ENCODE measurements at regions not wholly inside any gene's neighbourhood (a gene's known extent, or its start where the extent isn't known, plus 50 kb on each side); places are given as distances from the start of the nearest gene placed in this dataset.

DNA sequence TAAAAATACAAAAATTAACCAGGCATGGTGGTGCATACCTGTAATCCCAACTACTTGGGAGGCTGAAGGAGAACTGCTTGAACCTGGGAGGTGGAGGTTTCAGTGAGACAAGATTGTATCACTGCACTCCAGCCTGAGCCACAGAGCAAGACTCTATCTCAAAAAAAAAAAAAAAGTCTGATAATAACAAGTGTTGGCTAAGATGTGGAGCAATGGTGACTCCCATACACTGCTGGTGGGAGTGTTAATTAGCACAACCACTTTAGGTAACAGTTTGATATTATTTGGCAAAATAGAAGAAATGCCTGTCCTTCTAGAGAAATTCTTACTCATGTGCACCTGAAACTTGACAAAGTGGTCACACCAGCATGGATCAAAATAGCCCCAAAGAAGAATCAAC is 106.2 kb upstream of the SLC34A2 start:
- TF ChIP-seq, protein P1, sequence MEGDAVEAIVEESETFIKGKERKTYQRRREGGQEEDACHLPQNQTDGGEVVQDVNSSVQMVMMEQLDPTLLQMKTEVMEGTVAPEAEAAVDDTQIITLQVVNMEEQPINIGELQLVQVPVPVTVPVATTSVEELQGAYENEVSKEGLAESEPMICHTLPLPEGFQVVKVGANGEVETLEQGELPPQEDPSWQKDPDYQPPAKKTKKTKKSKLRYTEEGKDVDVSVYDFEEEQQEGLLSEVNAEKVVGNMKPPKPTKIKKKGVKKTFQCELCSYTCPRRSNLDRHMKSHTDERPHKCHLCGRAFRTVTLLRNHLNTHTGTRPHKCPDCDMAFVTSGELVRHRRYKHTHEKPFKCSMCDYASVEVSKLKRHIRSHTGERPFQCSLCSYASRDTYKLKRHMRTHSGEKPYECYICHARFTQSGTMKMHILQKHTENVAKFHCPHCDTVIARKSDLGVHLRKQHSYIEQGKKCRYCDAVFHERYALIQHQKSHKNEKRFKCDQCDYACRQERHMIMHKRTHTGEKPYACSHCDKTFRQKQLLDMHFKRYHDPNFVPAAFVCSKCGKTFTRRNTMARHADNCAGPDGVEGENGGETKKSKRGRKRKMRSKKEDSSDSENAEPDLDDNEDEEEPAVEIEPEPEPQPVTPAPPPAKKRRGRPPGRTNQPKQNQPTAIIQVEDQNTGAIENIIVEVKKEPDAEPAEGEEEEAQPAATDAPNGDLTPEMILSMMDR (conservative IDR thresholded peaks at IDR 0.05; ENCODE audit: low read depth, low read length): no peak
- TF ChIP-seq EZH2 (IDR thresholded peaks at IDR 0.05; ENCODE audit: borderline replicate concordance, low read depth, low read length, poor library complexity, severe bottlenecking): no peak
- H3K27ac ChIP-seq (ENCODE audit: low read depth, low read length, poor library complexity, severe bottlenecking): no peak overlapping the region
- intact Hi-C loops (cut with micrococcal nuclease; ENCODE audit: unreplicated experiment): no loop called here
- no peak overlapping the region for H3K4me3 ChIP-seq (ENCODE audit: low read depth, low read length, poor library complexity, severe bottlenecking)
- no peaks in the 10 kb centered on the region for H3K9me3 ChIP-seq (ENCODE audit: low read depth, low read length, poor library complexity, severe bottlenecking)
- H3K4me1 ChIP-seq (ENCODE audit: insufficient read depth, low read length, poor library complexity, severe bottlenecking): no peaks in the 10 kb centered on the region
- H3K36me3 ChIP-seq (ENCODE audit: insufficient read depth, low read length, poor library complexity, severe bottlenecking): no peaks in the 10 kb centered on the region
- ChIA-PET POLR2A (ENCODE audit: low non-redundant PET) (no interaction called here), CTCF (interaction anchor here (0.6 kb wide), 1 partner anchor 30 kb away, joined by 11 read pairs; no protein-coding TSS in a partner anchor)
- BruUV-seq (replicated peaks): no TSS peak
- DNase-seq (ENCODE audit: low spot score): no peak
- no peaks in the 10 kb centered on the region for H3K27me3 ChIP-seq (replicated peaks; ENCODE audit: insufficient read depth, low read depth, low read length, poor library complexity)

DNA sequence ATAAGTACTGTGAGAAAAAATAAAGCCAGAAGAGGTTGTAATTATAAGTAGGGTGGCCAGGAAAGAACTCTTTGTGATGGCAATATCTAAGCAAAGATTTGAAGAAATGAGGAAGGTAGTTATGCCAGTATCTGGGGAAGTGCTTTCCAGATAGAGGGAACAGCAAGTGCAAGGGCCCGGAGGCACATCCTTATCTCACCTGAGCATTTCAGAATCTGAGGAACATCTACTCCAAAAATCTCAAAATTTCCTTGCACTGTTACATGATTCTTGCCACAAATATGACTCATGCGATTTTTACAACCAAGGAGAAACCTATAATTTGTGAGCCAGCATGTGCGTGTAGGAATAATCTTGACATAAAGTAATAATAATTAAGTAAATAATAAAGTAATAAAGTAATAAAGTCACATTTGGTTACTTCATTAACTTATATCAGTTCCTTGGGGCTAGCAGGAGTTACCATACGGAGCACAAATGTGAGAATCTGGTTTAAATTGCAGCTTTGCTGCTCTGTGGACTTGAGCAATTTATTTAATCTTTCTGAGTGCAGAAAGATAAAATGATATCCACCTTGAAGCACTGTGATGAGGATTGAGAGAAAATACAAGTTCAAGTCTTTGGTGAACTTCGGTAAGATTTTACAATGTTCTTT is 105.1 kb upstream of the SLC34A2 start:
- CTCF ChIA-PET: no interaction called here
- Histone ChIP-seq H3K9me3 (ENCODE audit: low read depth, low read length, poor library complexity, severe bottlenecking) (no peaks in the 10 kb centered on the region), H3K27ac (ENCODE audit: low read depth, low read length, poor library complexity, severe bottlenecking) (no peak overlapping the region), H3K4me3 (ENCODE audit: low read depth, low read length, poor library complexity, severe bottlenecking) (no peak overlapping the region), H3K36me3 (ENCODE audit: insufficient read depth, low read length, poor library complexity, severe bottlenecking) (no peaks in the 10 kb centered on the region), H3K4me1 (ENCODE audit: insufficient read depth, low read length, poor library complexity, severe bottlenecking) (no peaks in the 10 kb centered on the region), H3K27me3 (replicated peaks; ENCODE audit: insufficient read depth, low read depth, low read length, poor library complexity) (no peaks in the 10 kb centered on the region)
- DNase-seq (ENCODE audit: low spot score): no peak
- intact Hi-C loops (cut with micrococcal nuclease; ENCODE audit: unreplicated experiment): no loop called here
- TF ChIP-seq, protein P1 (conservative IDR thresholded peaks at IDR 0.05; ENCODE audit: low read depth, low read length): no peak
- TF ChIP-seq EZH2 (IDR thresholded peaks at IDR 0.05; ENCODE audit: borderline replicate concordance, low read depth, low read length, poor library complexity, severe bottlenecking): no peak
- POLR2A ChIA-PET (ENCODE audit: low non-redundant PET): no interaction called here
- no TSS peak for BruUV-seq (replicated peaks)

DNA sequence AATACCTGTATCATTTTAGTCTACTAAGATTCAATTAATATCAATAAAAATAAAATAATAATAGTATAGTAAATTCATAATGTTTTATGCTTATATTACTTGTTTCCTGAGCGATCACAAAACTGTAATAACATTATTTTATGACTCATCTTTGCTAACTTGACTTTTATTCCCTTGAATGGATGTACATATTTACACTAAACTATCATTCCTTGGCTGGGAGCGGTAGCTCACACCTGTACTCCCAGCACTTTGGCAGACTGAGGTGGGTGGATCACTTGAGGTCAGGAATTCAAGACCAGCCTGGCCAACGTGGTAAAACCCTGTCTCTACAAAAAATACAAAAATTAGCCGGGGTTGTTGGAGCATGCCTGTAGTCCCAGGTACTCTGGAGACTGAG is 104.0 kb upstream of the SLC34A2 start:
- POLR2A ChIA-PET (ENCODE audit: low non-redundant PET): no interaction called here
- H3K9me3 ChIP-seq (ENCODE audit: low read depth, low read length, poor library complexity, severe bottlenecking): no peaks in the 10 kb centered on the region
- DNase-seq (ENCODE audit: low spot score): no peak
- H3K4me1 ChIP-seq (ENCODE audit: insufficient read depth, low read length, poor library complexity, severe bottlenecking): no peaks in the 10 kb centered on the region
- H3K27me3 ChIP-seq (replicated peaks; ENCODE audit: insufficient read depth, low read depth, low read length, poor library complexity): no peaks in the 10 kb centered on the region
- CTCF ChIA-PET: no interaction called here
- H3K36me3 ChIP-seq (ENCODE audit: insufficient read depth, low read length, poor library complexity, severe bottlenecking): no peaks in the 10 kb centered on the region
- intact Hi-C loops (cut with micrococcal nuclease; ENCODE audit: unreplicated experiment): no loop called here
- H3K27ac ChIP-seq (ENCODE audit: low read depth, low read length, poor library complexity, severe bottlenecking): no peak overlapping the region
- BruUV-seq (replicated peaks): no TSS peak
- H3K4me3 ChIP-seq (ENCODE audit: low read depth, low read length, poor library complexity, severe bottlenecking): no peak overlapping the region
- no peak for TF ChIP-seq EZH2 (IDR thresholded peaks at IDR 0.05; ENCODE audit: borderline replicate concordance, low read depth, low read length, poor library complexity, severe bottlenecking)
- TF ChIP-seq, protein P1 (conservative IDR thresholded peaks at IDR 0.05; ENCODE audit: low read depth, low read length): no peak

All from A673 (cell line).